ENCODE measurements at regions not wholly inside any gene's neighbourhood (a gene's known extent, or its start where the extent isn't known, plus 50 kb on each side); places are given as distances from the start of the nearest gene placed in this dataset.

GRCh38 chr16:51430716-51431369 is 279.8 kb upstream of the SALL1 start:
- Histone ChIP-seq H3K27me3 (ENCODE audit: insufficient read depth, low read length, poor library complexity, severe bottlenecking) (no peaks in the 10 kb centered on the region), H3K4me2 (ENCODE audit: low read depth, low read length, poor library complexity, severe bottlenecking) (no peak overlapping the region), H4K20me1 (ENCODE audit: insufficient read depth, low read length, poor library complexity, severe bottlenecking) (no peaks in the 10 kb centered on the region), H3F3A (ENCODE audit: low read depth) (no peaks in the 10 kb centered on the region), H3K79me2 (ENCODE audit: insufficient read depth, low read length) (no peaks in the 10 kb centered on the region), H3K4me1 (ENCODE audit: insufficient read depth, low read length, poor library complexity, severe bottlenecking) (no peaks in the 10 kb centered on the region), H3K9me3 (ENCODE audit: insufficient read depth, low read depth, low read length) (no peaks in the 10 kb centered on the region; the same call in 1 of the 2 replicates), H2AFZ (ENCODE audit: low read length) (no peak overlapping the region), H3K36me3 (ENCODE audit: insufficient read depth, low read length) (no peaks in the 10 kb centered on the region), H3K4me3 (ENCODE audit: low read length, poor library complexity, severe bottlenecking) (no peak overlapping the region), H3K9ac (ENCODE audit: low read depth, low read length, poor library complexity, severe bottlenecking) (no peak overlapping the region), H3K9me2 (replicated peaks; ENCODE audit: low read depth, low read length) (no peaks in the 10 kb centered on the region)
- TF ChIP-seq EZH2phosphoT487 (IDR thresholded peaks at IDR 0.05; ENCODE audit: borderline replicate concordance) (no peak), CTCF (conservative IDR thresholded peaks at IDR 0.05; ENCODE audit: low read length) (no peak)

- no peaks in the 10 kb centered on the region for H3F3A ChIP-seq (ENCODE audit: low read depth)
- H3K36me3 ChIP-seq (ENCODE audit: insufficient read depth, low read length) = no peaks in the 10 kb centered on the region
- H3K9ac ChIP-seq (ENCODE audit: low read depth, low read length, poor library complexity, severe bottlenecking) = no peak overlapping the region
- H4K20me1 ChIP-seq (ENCODE audit: insufficient read depth, low read length, poor library complexity, severe bottlenecking) = no peaks in the 10 kb centered on the region
- no peak overlapping the region for H3K4me2 ChIP-seq (ENCODE audit: low read depth, low read length, poor library complexity, severe bottlenecking)
- H2AFZ ChIP-seq (ENCODE audit: low read length) = no peak overlapping the region
- H3K4me3 ChIP-seq (ENCODE audit: low read length, poor library complexity, severe bottlenecking) = no peak overlapping the region
- H3K4me1 ChIP-seq (ENCODE audit: insufficient read depth, low read length, poor library complexity, severe bottlenecking) = no peaks in the 10 kb centered on the region
- no peaks in the 10 kb centered on the region for H3K9me2 ChIP-seq (replicated peaks; ENCODE audit: low read depth, low read length)
- no peaks in the 10 kb centered on the region; the same call in 1 of the 2 replicates for H3K9me3 ChIP-seq (ENCODE audit: insufficient read depth, low read depth, low read length)
- no peaks in the 10 kb centered on the region for H3K27me3 ChIP-seq (ENCODE audit: insufficient read depth, low read length, poor library complexity, severe bottlenecking)
- H3K79me2 ChIP-seq (ENCODE audit: insufficient read depth, low read length) = no peaks in the 10 kb centered on the region
- no peak for TF ChIP-seq CTCF (conservative IDR thresholded peaks at IDR 0.05; ENCODE audit: low read length)
- no peak for TF ChIP-seq EZH2phosphoT487 (IDR thresholded peaks at IDR 0.05; ENCODE audit: borderline replicate concordance)
These were observed 278.0 kb upstream of the SALL1 start for GRCh38 chr16:51429041-51429440.

- no peaks in the 10 kb centered on the region for H3K27me3 ChIP-seq (ENCODE audit: insufficient read depth, low read length, poor library complexity, severe bottlenecking)
- H3K9me3 ChIP-seq (ENCODE audit: insufficient read depth, low read depth, low read length) = no peaks in the 10 kb centered on the region; the same call in 1 of the 2 replicates
- no peak overlapping the region for H3K9ac ChIP-seq (ENCODE audit: low read depth, low read length, poor library complexity, severe bottlenecking)
- no peaks in the 10 kb centered on the region for H4K20me1 ChIP-seq (ENCODE audit: insufficient read depth, low read length, poor library complexity, severe bottlenecking)
- no peaks in the 10 kb centered on the region for H3K79me2 ChIP-seq (ENCODE audit: insufficient read depth, low read length)
- H3F3A ChIP-seq (ENCODE audit: low read depth) = no peaks in the 10 kb centered on the region
- H3K36me3 ChIP-seq (ENCODE audit: insufficient read depth, low read length) = no peaks in the 10 kb centered on the region
- no peak overlapping the region for H2AFZ ChIP-seq (ENCODE audit: low read length)
- H3K4me1 ChIP-seq (ENCODE audit: insufficient read depth, low read length, poor library complexity, severe bottlenecking) = no peaks in the 10 kb centered on the region
- TF ChIP-seq CTCF (conservative IDR thresholded peaks at IDR 0.05; ENCODE audit: low read length) = no peak
- no peak for TF ChIP-seq EZH2phosphoT487 (IDR thresholded peaks at IDR 0.05; ENCODE audit: borderline replicate concordance)
- H3K4me3 ChIP-seq (ENCODE audit: low read length, poor library complexity, severe bottlenecking) = no peak overlapping the region
- H3K9me2 ChIP-seq (replicated peaks; ENCODE audit: low read depth, low read length) = no peaks in the 10 kb centered on the region
- no peak overlapping the region for H3K4me2 ChIP-seq (ENCODE audit: low read depth, low read length, poor library complexity, severe bottlenecking)
These were observed 276.0 kb upstream of the SALL1 start for GRCh38 chr16:51427085-51427484.
